ENCODE measurements at regions not wholly inside any gene's neighbourhood (a gene's known extent, or its start where the extent isn't known, plus 50 kb on each side); places are given as distances from the start of the nearest gene placed in this dataset.
A peak's percentile ranks its signal among the peaks of the same experiment; 100 is the strongest.

DNA sequence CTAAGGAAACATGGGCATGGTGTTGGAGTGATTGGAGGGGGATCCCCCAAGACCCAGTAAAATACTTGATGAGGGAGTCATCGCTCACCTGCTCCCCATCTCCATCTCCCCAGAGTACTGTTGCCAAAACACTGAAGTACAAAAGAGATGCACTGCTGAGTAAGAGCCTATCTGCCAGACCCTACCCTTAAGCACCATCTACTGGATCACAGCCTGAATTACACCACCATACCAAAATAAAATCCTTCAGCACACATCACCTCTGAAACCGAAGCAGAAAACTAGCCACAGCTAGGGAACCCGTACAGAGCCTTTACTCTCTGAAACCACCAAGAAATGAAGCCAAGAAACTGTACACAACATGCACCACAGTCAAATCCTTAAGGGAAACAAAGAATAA lies 466.3 kb upstream of the ACTRT1 start:
- H3K27me3 Mint-ChIP-seq (ENCODE audit: unreplicated experiment), result no peaks in the 10 kb centered on the region
- H3K9me3 Mint-ChIP-seq (ENCODE audit: unreplicated experiment), result no peaks in the 10 kb centered on the region
- H3K27ac Mint-ChIP-seq (ENCODE audit: unreplicated experiment), result no peak overlapping the region
- no peak for DNase-seq
- no peaks in the 10 kb centered on the region for H3K36me3 Mint-ChIP-seq (ENCODE audit: unreplicated experiment)
- H3K4me3 Mint-ChIP-seq (ENCODE audit: unreplicated experiment), result no peak overlapping the region
- no peaks in the 10 kb centered on the region for H3K4me1 Mint-ChIP-seq (ENCODE audit: low read depth, unreplicated experiment)
- TF ChIP-seq, protein P1, sequence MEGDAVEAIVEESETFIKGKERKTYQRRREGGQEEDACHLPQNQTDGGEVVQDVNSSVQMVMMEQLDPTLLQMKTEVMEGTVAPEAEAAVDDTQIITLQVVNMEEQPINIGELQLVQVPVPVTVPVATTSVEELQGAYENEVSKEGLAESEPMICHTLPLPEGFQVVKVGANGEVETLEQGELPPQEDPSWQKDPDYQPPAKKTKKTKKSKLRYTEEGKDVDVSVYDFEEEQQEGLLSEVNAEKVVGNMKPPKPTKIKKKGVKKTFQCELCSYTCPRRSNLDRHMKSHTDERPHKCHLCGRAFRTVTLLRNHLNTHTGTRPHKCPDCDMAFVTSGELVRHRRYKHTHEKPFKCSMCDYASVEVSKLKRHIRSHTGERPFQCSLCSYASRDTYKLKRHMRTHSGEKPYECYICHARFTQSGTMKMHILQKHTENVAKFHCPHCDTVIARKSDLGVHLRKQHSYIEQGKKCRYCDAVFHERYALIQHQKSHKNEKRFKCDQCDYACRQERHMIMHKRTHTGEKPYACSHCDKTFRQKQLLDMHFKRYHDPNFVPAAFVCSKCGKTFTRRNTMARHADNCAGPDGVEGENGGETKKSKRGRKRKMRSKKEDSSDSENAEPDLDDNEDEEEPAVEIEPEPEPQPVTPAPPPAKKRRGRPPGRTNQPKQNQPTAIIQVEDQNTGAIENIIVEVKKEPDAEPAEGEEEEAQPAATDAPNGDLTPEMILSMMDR (IDR thresholded peaks at IDR 0.05; ENCODE audit: partially characterized antibody, unreplicated experiment), result peak; percentile 31

DNA sequence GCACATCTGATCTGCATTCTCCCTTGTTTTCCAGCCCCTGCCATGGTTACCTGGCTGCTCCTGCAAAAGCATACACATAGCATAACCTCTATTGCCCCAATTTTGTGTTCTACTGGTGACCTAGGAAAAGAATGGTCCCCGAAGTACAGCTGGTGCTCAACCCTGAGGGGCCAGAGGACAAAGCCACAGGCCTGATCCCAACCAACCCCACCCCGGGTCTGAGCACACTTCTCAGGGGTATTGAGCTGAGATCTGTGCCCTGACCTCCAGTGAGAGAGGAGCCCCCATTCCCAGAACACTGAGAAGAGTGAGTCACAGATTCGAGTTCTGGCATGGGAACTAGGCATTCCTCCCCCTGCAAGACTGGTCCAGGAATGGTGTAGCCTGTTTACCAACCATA lies 465.5 kb upstream of the ACTRT1 start:
- Mint-ChIP-seq H3K36me3 (ENCODE audit: unreplicated experiment) (no peaks in the 10 kb centered on the region), H3K27me3 (ENCODE audit: unreplicated experiment) (no peaks in the 10 kb centered on the region), H3K9me3 (ENCODE audit: unreplicated experiment) (no peaks in the 10 kb centered on the region), H3K4me1 (ENCODE audit: low read depth, unreplicated experiment) (no peaks in the 10 kb centered on the region), H3K27ac (ENCODE audit: unreplicated experiment) (no peak overlapping the region), H3K4me3 (ENCODE audit: unreplicated experiment) (no peak overlapping the region)
- TF ChIP-seq, protein P1 (IDR thresholded peaks at IDR 0.05; ENCODE audit: partially characterized antibody, unreplicated experiment), result no peak
- DNase-seq, result no peak

DNA sequence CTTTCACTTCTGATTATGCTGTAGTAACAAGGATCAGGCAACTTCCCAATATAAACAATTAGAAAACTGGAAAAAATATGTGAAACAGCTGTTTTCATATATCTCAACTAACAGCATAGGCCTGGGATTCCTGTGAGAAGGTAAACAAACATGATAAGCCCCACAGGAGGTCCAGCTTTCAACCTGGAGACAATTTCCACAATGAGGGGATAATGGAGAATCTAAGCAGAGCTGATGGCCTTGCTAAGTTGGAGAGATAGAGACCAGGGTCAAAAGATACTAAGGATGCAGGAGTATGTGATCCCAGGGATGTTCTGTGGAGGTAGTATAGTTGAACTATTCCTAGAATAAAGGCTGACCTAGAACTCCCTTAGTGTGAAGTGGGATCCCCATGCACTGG lies 452.3 kb upstream of the ACTRT1 start:
- no peak overlapping the region for H3K4me3 Mint-ChIP-seq (ENCODE audit: unreplicated experiment)
- H3K27me3 Mint-ChIP-seq (ENCODE audit: unreplicated experiment), result no peaks in the 10 kb centered on the region
- no peak overlapping the region for H3K27ac Mint-ChIP-seq (ENCODE audit: unreplicated experiment)
- DNase-seq, result no peak
- no peaks in the 10 kb centered on the region for H3K36me3 Mint-ChIP-seq (ENCODE audit: unreplicated experiment)
- no peaks in the 10 kb centered on the region for H3K4me1 Mint-ChIP-seq (ENCODE audit: low read depth, unreplicated experiment)
- H3K9me3 Mint-ChIP-seq (ENCODE audit: unreplicated experiment), result no peaks in the 10 kb centered on the region
- TF ChIP-seq, protein P1 (IDR thresholded peaks at IDR 0.05; ENCODE audit: partially characterized antibody, unreplicated experiment), result no peak

DNA sequence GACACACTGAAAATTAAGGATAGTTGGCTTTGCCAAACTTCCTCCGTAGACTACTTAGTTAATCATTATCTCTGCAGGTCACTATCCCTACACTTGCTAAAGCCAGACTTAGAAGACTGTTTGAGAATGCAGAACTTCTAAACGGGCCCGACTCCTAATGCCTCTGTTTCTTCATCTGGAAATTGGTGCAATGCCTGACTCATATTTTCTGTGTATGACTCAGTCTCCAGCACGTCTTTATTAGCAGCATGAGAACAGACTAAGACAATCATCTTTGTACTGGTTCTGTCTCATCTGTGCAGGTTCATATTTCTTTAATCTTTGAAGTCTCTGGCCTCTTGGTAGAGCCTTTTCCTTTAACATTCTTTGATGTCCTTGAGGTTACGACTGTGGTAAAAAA lies 411.9 kb upstream of the ACTRT1 start:
- Mint-ChIP-seq H3K9me3 (ENCODE audit: unreplicated experiment) (no peaks in the 10 kb centered on the region), H3K4me1 (ENCODE audit: low read depth, unreplicated experiment) (no peaks in the 10 kb centered on the region), H3K4me3 (ENCODE audit: unreplicated experiment) (no peak overlapping the region), H3K27ac (ENCODE audit: unreplicated experiment) (no peak overlapping the region), H3K27me3 (ENCODE audit: unreplicated experiment) (no peaks in the 10 kb centered on the region), H3K36me3 (ENCODE audit: unreplicated experiment) (no peaks in the 10 kb centered on the region)
- TF ChIP-seq, protein P1 (IDR thresholded peaks at IDR 0.05; ENCODE audit: partially characterized antibody, unreplicated experiment), result no peak
- DNase-seq, result no peak

DNA sequence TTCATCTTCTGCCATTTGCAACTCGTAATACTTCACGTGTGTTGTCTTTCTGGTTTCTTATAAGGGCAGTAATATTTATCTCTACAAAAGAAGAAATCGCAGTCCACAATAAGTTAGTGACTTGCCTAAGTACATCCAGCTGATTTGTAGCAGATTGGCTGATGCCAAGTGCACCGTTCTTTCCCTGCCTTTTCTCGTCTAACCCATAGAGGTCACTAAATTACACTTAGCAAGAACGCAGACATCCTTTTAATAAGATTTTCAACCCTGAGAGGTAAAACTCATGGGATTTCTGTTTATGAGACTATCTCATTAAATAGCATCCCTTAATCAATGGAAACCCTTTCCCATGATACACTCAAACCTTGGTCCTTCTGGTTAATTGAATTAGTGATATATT lies 408.6 kb upstream of the ACTRT1 start:
- TF ChIP-seq, protein P1 (IDR thresholded peaks at IDR 0.05; ENCODE audit: partially characterized antibody, unreplicated experiment), result no peak
- Mint-ChIP-seq H3K27ac (ENCODE audit: unreplicated experiment) (no peak overlapping the region), H3K9me3 (ENCODE audit: unreplicated experiment) (no peaks in the 10 kb centered on the region), H3K27me3 (ENCODE audit: unreplicated experiment) (no peaks in the 10 kb centered on the region), H3K4me3 (ENCODE audit: unreplicated experiment) (no peak overlapping the region), H3K36me3 (ENCODE audit: unreplicated experiment) (no peaks in the 10 kb centered on the region), H3K4me1 (ENCODE audit: low read depth, unreplicated experiment) (no peaks in the 10 kb centered on the region)
- DNase-seq, result no peak
